ENCODE measurements at regions not wholly inside any gene's neighbourhood (a gene's known extent, or its start where the extent isn't known, plus 50 kb on each side); places are given as distances from the start of the nearest gene placed in this dataset.

DNA sequence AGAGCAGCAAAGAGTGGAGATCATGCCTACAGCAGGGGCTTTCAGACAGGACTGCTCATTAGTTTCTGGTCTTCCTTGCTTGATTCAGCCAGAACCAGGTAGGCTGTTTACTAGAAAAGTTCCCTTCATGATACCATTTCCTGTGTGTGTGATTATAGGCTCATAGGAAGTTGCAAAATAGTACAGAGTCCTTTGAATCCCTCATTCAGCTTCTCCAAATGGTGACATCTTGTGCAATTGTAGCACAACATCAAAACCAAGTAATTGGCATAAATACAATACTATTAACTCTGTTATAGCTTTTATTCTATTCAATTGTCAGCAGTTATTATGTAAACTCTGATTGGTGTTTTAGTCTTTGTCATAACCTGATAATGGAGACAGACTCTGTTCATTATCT lies 347.3 kb upstream of the CDH4 start:
- no peak overlapping the region for H3K4me3 ChIP-seq (ENCODE audit: low read length)
- no peaks in the 10 kb centered on the region; the same call in 1 of the 2 replicates for H3K27me3 ChIP-seq (ENCODE audit: control insufficient read depth, insufficient read depth, low read length)
- no peaks in the 10 kb centered on the region for H3K4me1 ChIP-seq (ENCODE audit: control insufficient read depth, insufficient read depth, low read length)
- no peak overlapping the region for H3K27ac ChIP-seq (ENCODE audit: low read length)
- H3K9me3 ChIP-seq (ENCODE audit: control insufficient read depth, insufficient read depth, low read length) = no peaks in the 10 kb centered on the region
- no peaks in the 10 kb centered on the region for H3K36me3 ChIP-seq (ENCODE audit: control insufficient read depth, insufficient read depth, low read length)
- DNase-seq (ENCODE audit: low read depth, low spot score) = no peak

DNA sequence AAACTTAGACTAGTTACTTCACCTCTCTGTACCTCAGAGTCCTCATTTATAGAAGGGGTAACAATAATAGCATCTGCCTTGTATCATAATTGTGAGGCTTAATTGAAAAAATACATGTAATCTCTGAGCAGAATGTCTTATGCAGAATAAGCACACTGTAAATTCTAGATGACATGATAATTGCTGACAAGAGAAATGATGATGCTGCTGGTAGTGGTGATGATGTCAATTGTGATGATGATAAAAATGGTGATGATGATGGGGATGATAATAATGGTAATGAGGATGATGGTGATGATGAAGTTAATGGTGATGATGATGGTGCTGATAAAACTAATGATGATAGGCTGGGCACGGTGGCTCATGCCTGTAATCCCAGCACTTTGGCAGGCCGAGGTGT lies 346.1 kb upstream of the CDH4 start:
- Histone ChIP-seq H3K27me3 (ENCODE audit: control insufficient read depth, insufficient read depth, low read length) (no peaks in the 10 kb centered on the region; the same call in 1 of the 2 replicates), H3K9me3 (ENCODE audit: control insufficient read depth, insufficient read depth, low read length) (no peaks in the 10 kb centered on the region), H3K27ac (ENCODE audit: low read length) (no peak overlapping the region), H3K36me3 (ENCODE audit: control insufficient read depth, insufficient read depth, low read length) (no peaks in the 10 kb centered on the region), H3K4me1 (ENCODE audit: control insufficient read depth, insufficient read depth, low read length) (no peaks in the 10 kb centered on the region), H3K4me3 (ENCODE audit: low read length) (no peak overlapping the region)
- DNase-seq (ENCODE audit: low read depth, low spot score) = no peak
- WGBS (ENCODE audit: insufficient coverage, insufficient read length) = no CpG with 5 or more reads among the region's 2 CpGs

DNA sequence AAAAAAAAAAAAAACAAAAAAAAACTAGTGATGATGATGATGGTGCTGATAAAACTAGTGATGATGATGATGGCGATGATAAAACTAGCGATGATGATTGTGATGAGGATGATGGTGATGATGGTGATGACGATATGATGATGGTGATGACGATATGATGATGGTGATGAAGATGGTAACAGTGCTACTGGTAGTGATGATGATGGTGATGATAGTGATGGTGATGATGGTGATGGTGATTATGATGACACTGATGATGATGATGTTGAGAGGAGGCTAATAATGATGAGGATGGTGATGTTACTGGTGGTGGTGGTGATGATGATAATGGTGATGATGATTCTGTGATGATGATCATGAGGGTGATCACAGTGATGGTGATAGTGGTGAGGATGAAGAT lies 345.5 kb upstream of the CDH4 start:
- 100% methylated on average over 4 of the region's 4 CpGs for WGBS (ENCODE audit: insufficient coverage, insufficient read length)
- Histone ChIP-seq H3K4me1 (ENCODE audit: control insufficient read depth, insufficient read depth, low read length) (no peaks in the 10 kb centered on the region), H3K27ac (ENCODE audit: low read length) (no peak overlapping the region), H3K9me3 (ENCODE audit: control insufficient read depth, insufficient read depth, low read length) (no peaks in the 10 kb centered on the region), H3K27me3 (ENCODE audit: control insufficient read depth, insufficient read depth, low read length) (no peaks in the 10 kb centered on the region; the same call in 1 of the 2 replicates), H3K36me3 (ENCODE audit: control insufficient read depth, insufficient read depth, low read length) (no peaks in the 10 kb centered on the region), H3K4me3 (ENCODE audit: low read length) (no peak overlapping the region)
- DNase-seq (ENCODE audit: low read depth, low spot score) = no peak

DNA sequence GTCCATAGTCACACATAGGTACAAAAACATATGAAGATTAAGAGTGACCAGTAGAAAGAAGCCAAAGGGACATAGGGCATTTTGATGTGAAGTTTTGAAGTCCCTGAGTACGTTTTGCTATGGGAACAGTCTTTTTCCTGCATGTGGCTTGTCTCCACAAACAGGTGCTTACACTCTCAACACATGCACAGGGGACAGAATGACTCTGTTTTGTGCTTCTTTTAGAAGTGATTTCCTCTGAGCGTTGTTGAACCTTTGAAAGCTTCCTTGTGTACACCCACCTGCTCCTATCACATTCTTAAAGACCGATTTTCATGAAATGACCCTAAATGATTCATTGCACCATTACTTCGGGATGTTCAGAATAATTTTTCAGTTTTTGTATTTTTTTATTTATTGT lies 338.8 kb upstream of the CDH4 start:
- H3K4me3 ChIP-seq (ENCODE audit: low read length) = no peak overlapping the region
- no CpG with 5 or more reads among the region's 4 CpGs for WGBS (ENCODE audit: insufficient coverage, insufficient read length)
- H3K27me3 ChIP-seq (ENCODE audit: control insufficient read depth, insufficient read depth, low read length) = no peaks in the 10 kb centered on the region
- H3K27ac ChIP-seq (ENCODE audit: low read length) = no peak overlapping the region
- H3K36me3 ChIP-seq (ENCODE audit: control insufficient read depth, insufficient read depth, low read length) = no peaks in the 10 kb centered on the region
- H3K4me1 ChIP-seq (ENCODE audit: control insufficient read depth, insufficient read depth, low read length) = no peaks in the 10 kb centered on the region
- no peaks in the 10 kb centered on the region for H3K9me3 ChIP-seq (ENCODE audit: control insufficient read depth, insufficient read depth, low read length)
- DNase-seq (ENCODE audit: low read depth, low spot score) = no peak

DNA sequence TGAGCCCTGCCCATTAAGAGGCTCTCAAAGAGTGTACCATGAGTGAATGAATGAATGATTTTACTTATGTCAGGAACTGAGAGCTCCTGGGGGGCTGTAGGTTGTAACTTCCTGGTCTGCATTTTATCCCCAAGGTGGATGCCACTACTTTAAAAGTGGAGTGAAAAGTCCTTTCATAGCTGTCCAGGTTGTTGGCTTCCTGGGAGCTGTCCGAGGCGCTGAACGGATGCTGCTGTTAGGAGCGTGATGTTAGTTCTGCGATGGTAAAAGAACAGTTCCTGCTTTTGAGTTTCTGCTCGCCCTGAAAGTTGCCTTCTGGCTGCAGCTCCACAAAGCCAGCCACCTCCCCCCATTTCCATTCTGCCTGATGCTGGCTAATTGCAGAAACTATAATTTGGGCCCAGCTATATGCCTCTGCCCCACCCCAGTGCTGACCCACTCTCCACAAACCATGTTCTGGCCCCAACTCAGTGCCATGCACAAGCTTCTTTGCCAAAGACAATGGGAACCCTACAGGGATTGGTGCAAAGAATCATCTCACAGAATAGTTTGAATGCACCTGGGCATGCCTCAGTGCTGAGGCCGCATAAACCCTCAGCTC lies 330.9 kb upstream of the CDH4 start:
- no CpG with 5 or more reads among the region's 7 CpGs for WGBS (ENCODE audit: insufficient coverage, insufficient read length)
- DNase-seq (ENCODE audit: low read depth, low spot score) = no peak
- Histone ChIP-seq H3K27me3 (ENCODE audit: control insufficient read depth, insufficient read depth, low read length) (no peaks in the 10 kb centered on the region), H3K4me1 (ENCODE audit: control insufficient read depth, insufficient read depth, low read length) (no peaks in the 10 kb centered on the region), H3K27ac (ENCODE audit: low read length) (no peak overlapping the region), H3K4me3 (ENCODE audit: low read length) (no peak overlapping the region), H3K9me3 (ENCODE audit: control insufficient read depth, insufficient read depth, low read length) (no peaks in the 10 kb centered on the region; the same call in 1 of the 2 replicates), H3K36me3 (ENCODE audit: control insufficient read depth, insufficient read depth, low read length) (no peaks in the 10 kb centered on the region)

DNA sequence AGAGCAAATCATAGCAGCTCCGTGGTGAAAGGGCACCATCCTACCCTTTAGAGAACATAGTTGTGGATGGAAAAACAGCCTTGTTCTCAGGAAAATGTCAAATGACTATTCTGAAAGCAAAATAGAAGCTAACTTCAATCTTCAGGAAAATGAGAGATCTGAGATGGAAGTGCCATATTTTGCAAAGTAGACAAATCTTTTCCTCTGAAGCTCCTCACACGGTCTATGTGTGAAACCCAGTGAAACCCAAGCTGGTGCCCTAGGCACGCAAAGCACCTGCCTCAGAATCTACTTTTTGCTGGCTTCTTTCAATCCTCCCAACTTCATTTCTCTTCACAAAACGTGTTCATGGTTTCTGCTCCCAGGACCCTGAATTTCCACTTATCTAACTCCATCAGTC lies 325.2 kb upstream of the CDH4 start:
- Histone ChIP-seq H3K36me3 (ENCODE audit: control insufficient read depth, insufficient read depth, low read length) (no peaks in the 10 kb centered on the region), H3K27ac (ENCODE audit: low read length) (no peak overlapping the region), H3K9me3 (ENCODE audit: control insufficient read depth, insufficient read depth, low read length) (no peaks in the 10 kb centered on the region), H3K4me3 (ENCODE audit: low read length) (no peak overlapping the region), H3K27me3 (ENCODE audit: control insufficient read depth, insufficient read depth, low read length) (no peaks in the 10 kb centered on the region), H3K4me1 (ENCODE audit: control insufficient read depth, insufficient read depth, low read length) (no peaks in the 10 kb centered on the region)
- no peak for DNase-seq (ENCODE audit: low read depth, low spot score)
- no CpG with 5 or more reads among the region's 4 CpGs for WGBS (ENCODE audit: insufficient coverage, insufficient read length)

DNA sequence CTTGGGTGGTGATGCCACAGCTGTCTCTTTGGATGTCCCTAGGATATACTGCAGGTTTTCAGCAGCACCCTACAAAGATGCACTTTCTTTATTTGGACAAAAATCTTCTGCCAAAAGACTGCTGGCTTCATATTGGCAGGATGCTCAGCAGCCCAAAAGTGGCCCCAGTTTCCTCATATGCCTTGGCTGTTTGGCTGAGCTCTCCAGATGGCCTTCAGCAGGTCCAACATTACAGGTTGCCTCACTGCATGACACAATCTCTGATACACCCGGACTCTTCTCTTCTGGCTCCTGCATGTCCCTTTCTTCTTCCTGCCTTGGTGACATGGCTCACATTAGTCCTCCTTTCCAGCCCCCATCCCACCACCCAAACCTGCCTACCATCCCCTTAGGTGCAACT lies 323.7 kb upstream of the CDH4 start:
- no peaks in the 10 kb centered on the region for H3K27me3 ChIP-seq (ENCODE audit: control insufficient read depth, insufficient read depth, low read length)
- DNase-seq (ENCODE audit: low read depth, low spot score) = no peak
- WGBS (ENCODE audit: insufficient coverage, insufficient read length) = no CpG with 5 or more reads among the region's 1 CpG
- no peaks in the 10 kb centered on the region for H3K36me3 ChIP-seq (ENCODE audit: control insufficient read depth, insufficient read depth, low read length)
- H3K4me1 ChIP-seq (ENCODE audit: control insufficient read depth, insufficient read depth, low read length) = no peaks in the 10 kb centered on the region
- no peak overlapping the region for H3K27ac ChIP-seq (ENCODE audit: low read length)
- no peaks in the 10 kb centered on the region for H3K9me3 ChIP-seq (ENCODE audit: control insufficient read depth, insufficient read depth, low read length)
- no peak overlapping the region for H3K4me3 ChIP-seq (ENCODE audit: low read length)

DNA sequence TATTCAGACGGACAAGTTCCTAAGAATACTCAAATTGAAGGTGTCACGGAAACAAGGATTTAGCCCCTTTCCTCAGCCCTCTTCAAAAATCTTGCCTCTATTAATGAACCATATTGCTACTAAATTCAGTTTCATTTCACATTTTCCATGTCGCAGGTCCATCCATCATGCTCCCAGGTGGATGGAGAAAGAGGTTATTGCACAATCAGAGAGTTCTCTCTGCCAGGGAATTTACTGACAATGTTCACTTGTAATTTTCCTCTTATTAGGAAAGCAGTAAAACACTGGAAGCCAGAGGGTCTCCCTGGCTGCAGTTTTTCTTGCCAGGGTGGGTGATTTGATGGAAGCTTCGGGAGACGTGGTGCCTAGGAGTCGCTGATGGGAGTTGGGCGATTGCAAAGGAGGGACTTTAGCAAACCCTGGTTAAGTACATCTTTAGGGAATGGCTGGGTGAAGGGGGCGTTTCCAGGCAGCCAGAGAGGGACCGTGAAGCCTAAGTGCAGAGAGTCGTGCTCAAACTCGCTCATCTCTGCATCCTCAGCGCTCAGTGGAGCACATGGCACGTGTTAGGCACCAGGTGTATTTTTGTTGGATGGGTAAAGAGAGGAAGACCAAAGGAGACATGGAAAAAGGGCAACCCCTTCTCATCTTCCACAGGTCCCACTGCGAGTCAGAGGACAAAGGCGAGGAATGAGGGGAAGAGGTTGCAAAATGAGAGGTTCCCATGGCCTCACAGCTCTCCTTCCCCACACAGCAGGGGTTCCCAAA lies 321.9 kb upstream of the CDH4 start:
- no CpG with 5 or more reads among the region's 15 CpGs for WGBS (ENCODE audit: insufficient coverage, insufficient read length)
- no peaks in the 10 kb centered on the region for H3K27me3 ChIP-seq (ENCODE audit: control insufficient read depth, insufficient read depth, low read length)
- no peaks in the 10 kb centered on the region for H3K9me3 ChIP-seq (ENCODE audit: control insufficient read depth, insufficient read depth, low read length)
- no peaks in the 10 kb centered on the region for H3K36me3 ChIP-seq (ENCODE audit: control insufficient read depth, insufficient read depth, low read length)
- no peak for DNase-seq (ENCODE audit: low read depth, low spot score)
- H3K4me3 ChIP-seq (ENCODE audit: low read length) = no peak overlapping the region
- no peak overlapping the region for H3K27ac ChIP-seq (ENCODE audit: low read length)
- H3K4me1 ChIP-seq (ENCODE audit: control insufficient read depth, insufficient read depth, low read length) = no peaks in the 10 kb centered on the region

DNA sequence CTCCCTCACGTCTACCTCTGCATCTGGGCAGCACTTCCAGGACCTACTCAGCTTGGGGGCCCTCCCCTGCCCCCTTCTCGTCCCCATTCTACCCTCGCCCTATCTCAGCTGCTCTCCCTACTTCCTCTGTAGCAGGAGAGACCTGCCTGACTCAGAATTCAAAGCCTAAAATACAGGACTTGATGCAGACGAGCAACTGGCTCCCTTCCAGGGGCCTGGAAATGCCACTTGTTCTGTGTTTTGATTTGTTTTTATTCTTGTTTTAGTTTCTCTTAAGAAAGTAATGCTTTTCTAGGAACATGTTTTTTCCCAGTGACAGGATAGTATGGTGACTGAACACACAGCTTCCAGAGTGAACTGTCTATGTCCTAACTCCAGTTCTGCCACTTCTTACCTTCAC lies 320.4 kb upstream of the CDH4 start:
- Histone ChIP-seq H3K4me1 (ENCODE audit: control insufficient read depth, insufficient read depth, low read length) (no peaks in the 10 kb centered on the region), H3K27ac (ENCODE audit: low read length) (no peak overlapping the region)

DNA sequence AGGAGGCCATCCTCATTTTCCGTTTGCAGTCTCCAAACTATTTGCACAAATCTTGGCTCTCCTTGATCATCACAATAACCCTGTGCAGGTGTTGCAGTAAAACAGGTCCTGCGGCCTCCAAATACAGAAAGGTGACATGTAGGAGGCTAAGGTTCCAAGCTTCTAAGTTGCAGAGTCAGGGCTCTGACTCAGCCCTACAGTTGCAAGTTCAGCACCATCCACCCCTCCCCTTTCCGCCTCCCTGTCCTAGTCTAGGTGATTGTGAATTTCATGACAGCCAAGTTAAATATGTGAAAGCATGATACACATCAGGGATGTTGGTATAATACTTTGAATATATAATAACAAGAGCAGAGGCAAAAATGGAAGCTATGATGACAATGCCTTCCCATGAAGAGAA lies 317.3 kb upstream of the CDH4 start:
- H3K4me1 ChIP-seq (ENCODE audit: control insufficient read depth, insufficient read depth, low read length) = no peaks in the 10 kb centered on the region
- WGBS (ENCODE audit: insufficient coverage, insufficient read length) = no CpG with 5 or more reads among the region's 3 CpGs
- no peaks in the 10 kb centered on the region for H3K9me3 ChIP-seq (ENCODE audit: control insufficient read depth, insufficient read depth, low read length)
- DNase-seq (ENCODE audit: low read depth, low spot score) = no peak
- no peak overlapping the region for H3K27ac ChIP-seq (ENCODE audit: low read length)
- H3K27me3 ChIP-seq (ENCODE audit: control insufficient read depth, insufficient read depth, low read length) = no peaks in the 10 kb centered on the region
- H3K36me3 ChIP-seq (ENCODE audit: control insufficient read depth, insufficient read depth, low read length) = no peaks in the 10 kb centered on the region
- H3K4me3 ChIP-seq (ENCODE audit: low read length) = no peak overlapping the region

More for the DNA sequence above, 320.4 kb upstream of the CDH4 start:
- Histone ChIP-seq H3K4me3 (ENCODE audit: low read length) (no peak overlapping the region), H3K27me3 (ENCODE audit: control insufficient read depth, insufficient read depth, low read length) (no peaks in the 10 kb centered on the region), H3K9me3 (ENCODE audit: control insufficient read depth, insufficient read depth, low read length) (no peaks in the 10 kb centered on the region), H3K36me3 (ENCODE audit: control insufficient read depth, insufficient read depth, low read length) (no peaks in the 10 kb centered on the region)
- no peak for DNase-seq (ENCODE audit: low read depth, low spot score)
- no CpG with 5 or more reads among the region's 4 CpGs for WGBS (ENCODE audit: insufficient coverage, insufficient read length)

DNA sequence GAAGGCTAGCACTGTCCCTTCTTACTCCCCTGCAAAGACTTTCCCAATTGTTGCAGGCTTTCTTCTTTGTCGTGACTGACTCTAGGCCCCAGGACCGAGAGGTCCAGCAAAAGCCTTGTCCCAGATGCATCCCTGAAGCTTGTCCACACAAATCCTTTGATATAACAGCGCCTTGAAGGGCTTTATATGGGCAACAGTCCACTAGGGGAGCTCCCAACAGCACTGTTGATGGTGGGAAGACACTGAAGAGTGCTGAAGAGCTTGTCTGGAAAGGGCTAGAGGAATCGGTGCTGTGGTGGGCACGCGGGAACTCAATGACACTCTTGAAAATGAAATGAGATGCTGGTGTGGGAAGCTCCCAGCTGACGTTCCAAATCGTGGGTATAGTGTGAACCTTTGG lies 316.1 kb upstream of the CDH4 start:
- Histone ChIP-seq H3K27me3 (ENCODE audit: control insufficient read depth, insufficient read depth, low read length) (no peaks in the 10 kb centered on the region), H3K27ac (ENCODE audit: low read length) (no peak overlapping the region), H3K4me3 (ENCODE audit: low read length) (no peak overlapping the region), H3K36me3 (ENCODE audit: control insufficient read depth, insufficient read depth, low read length) (no peaks in the 10 kb centered on the region), H3K4me1 (ENCODE audit: control insufficient read depth, insufficient read depth, low read length) (no peaks in the 10 kb centered on the region), H3K9me3 (ENCODE audit: control insufficient read depth, insufficient read depth, low read length) (no peaks in the 10 kb centered on the region)
- WGBS (ENCODE audit: insufficient coverage, insufficient read length) = no CpG with 5 or more reads among the region's 8 CpGs
- no peak for DNase-seq (ENCODE audit: low read depth, low spot score)
